RWPE2 (cell line): ENCODE measurements at regions not wholly inside any gene's neighbourhood (a gene's known extent, or its start where the extent isn't known, plus 50 kb on each side); places are given as distances from the start of the nearest gene placed in this dataset.
A peak's percentile ranks its signal among the peaks of the same experiment; 100 is the strongest.
"Not testable (repeated sequence)": the region's sequence is repeated elsewhere in the genome, so short reads cannot be mapped to it uniquely, and the experiment has no call there.

Source experiments
- ATAC-seq: fragments of 200-7000 bp; cut with Tn5 transposase; 3 replicates; pipeline ENCODE4 v1.9.1; 2021; ENCODE audit warnings: low read depth
- DNase-seq: peaks from one replicate; pipeline ENCODE4 v3.0.0-alpha.2; 2020; ENCODE audit warnings: low spot score
- H3K27ac ChIP-seq: fragments of 450-650 bp; 2 replicates; pipeline ENCODE4 v1.5.1; 2017; ENCODE audit warnings: mild to moderate bottlenecking; ENCODE audit not compliant: poor library complexity, severe bottlenecking
- H3K27me3 ChIP-seq: fragments of 250-450 bp; sonication (Bioruptor Pico); 2 replicates; pipeline ENCODE4 v1.5.1; 2021; ENCODE audit warnings: mild to moderate bottlenecking, moderate library complexity; ENCODE audit not compliant: insufficient read depth, poor library complexity, severe bottlenecking
- H3K36me3 ChIP-seq: fragments of 250-450 bp; sonication (Bioruptor Pico); 2 replicates; pipeline ENCODE4 v1.5.1; 2020; ENCODE audit warnings: low read depth, mild to moderate bottlenecking, moderate library complexity
- H3K4me1 ChIP-seq: fragments of 250-450 bp; sonication (Bioruptor Pico); 2 replicates; pipeline ENCODE4 v1.5.1; 2021; ENCODE audit warnings: mild to moderate bottlenecking, moderate library complexity; ENCODE audit not compliant: insufficient read depth, poor library complexity, severe bottlenecking
- H3K4me3 ChIP-seq: fragments of 250-450 bp; sonication (Bioruptor Pico); 2 replicates; pipeline ENCODE4 v1.5.1; 2021; ENCODE audit warnings: mild to moderate bottlenecking, moderate library complexity; ENCODE audit not compliant: severe bottlenecking
- H3K9me3 ChIP-seq: fragments of 250-450 bp; sonication (Bioruptor Pico); 2 replicates; pipeline ENCODE4 v1.5.1; 2021; ENCODE audit warnings: mild to moderate bottlenecking, moderate library complexity; ENCODE audit not compliant: severe bottlenecking

DNA sequence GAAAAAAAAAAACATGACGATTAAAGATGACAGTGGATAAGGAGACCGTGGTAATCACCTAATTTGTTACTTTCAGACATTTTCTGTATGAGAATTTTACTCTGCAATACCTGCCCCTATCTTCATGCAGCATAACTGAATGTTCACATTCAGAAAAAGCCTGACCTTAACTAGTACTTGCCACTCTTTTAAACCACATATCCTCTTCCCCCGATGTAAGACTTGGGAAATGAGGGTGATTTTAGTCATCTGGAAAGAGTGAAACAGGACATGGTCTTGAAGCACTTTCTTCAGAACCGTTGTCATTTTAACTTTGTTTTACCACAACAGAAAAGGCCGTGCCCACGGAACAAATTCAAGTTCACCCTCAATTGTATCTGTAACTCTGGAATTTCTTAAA lies 318.5 kb downstream of the BCL2L11 start:
- DNase-seq, H3K27me3 ChIP-seq, ATAC-seq, H3K4me3 ChIP-seq, H3K9me3 ChIP-seq, H3K27ac ChIP-seq, H3K4me1 ChIP-seq, H3K36me3 ChIP-seq: not testable (repeated sequence)

DNA sequence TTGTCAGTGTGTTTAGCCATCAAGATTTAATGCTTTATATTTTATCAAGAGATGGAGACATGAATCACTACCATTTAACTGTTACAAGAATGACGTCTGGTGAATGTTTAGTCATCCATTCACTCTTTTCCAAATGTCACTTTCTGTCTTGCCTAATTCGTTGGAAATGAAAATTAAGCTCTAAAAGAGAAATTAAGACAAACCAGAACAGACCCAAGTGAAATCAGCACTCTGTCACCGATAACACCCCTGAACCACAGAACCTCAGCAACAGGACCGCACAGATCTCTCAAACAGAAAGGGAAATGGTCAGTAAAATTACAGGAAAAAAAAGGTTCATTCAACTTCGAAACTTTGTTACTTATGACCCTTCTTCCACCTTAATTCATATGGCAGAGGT lies 320.9 kb downstream of the BCL2L11 start:
- 0 out of 3 replicates have a peak, but pooled peaks have one; percentile 26 for ATAC-seq
- not testable (repeated sequence) for H3K36me3 ChIP-seq, H3K27ac ChIP-seq, H3K27me3 ChIP-seq, DNase-seq, H3K4me3 ChIP-seq, H3K9me3 ChIP-seq, H3K4me1 ChIP-seq

DNA sequence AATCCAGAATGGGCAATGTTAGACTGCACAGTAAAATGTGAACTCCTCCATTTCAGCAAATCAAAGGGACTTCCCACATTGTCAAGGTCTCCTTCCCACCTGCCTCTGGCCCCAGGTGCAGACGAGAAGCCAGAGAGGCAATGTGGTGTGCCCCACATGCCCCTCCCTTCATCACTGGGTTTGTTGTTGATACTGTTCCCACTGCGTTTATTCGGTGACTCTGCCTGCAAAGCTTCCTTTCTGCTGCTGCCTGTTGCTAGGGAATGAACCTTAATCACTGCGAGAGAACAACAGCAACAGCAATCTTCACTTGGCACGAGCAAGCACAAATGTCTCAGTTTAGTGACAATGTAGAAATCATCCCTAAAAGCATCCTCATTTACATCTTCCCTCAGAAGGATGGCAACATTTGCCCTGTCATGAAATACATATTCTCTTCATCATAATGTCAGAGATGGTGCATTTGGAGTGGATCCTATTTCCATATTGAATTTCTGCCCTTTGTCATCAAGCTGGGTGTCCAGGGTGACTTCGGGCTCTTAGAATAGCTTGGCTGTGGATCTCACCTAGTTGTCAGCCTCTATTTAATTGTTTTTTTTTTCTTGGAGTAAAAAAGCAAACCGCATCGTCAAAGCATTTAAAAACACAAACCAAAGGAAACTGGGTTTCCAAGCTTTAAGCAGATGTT lies 322.2 kb downstream of the BCL2L11 start:
- H3K9me3 ChIP-seq, ATAC-seq, H3K36me3 ChIP-seq, H3K4me1 ChIP-seq, H3K27me3 ChIP-seq, DNase-seq, H3K27ac ChIP-seq, H3K4me3 ChIP-seq: not testable (repeated sequence)

DNA sequence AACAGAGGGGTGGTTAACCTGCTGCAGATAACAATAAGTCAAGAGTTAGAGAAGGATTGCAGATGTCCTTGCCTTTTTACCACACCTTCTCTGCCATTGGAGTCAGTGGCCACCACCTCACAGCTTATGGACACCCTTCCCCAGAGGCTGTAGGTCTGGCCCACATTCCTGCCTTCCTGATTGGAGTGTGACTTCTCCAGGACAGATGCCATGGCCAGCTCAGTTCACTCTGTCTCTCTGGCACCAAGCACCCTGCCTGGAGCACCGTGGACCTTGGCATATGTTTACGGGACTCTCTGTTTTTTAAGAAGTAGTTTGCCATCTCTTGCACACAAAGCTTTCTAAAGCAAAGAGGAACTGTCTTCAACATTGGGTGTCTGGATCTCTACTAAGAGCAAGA lies 323.8 kb downstream of the BCL2L11 start:
- not testable (repeated sequence) for DNase-seq, H3K27me3 ChIP-seq, H3K27ac ChIP-seq, H3K9me3 ChIP-seq, H3K4me1 ChIP-seq, H3K36me3 ChIP-seq, ATAC-seq, H3K4me3 ChIP-seq

GRCh38 chr2:111445191-111445929 lies 324.6 kb downstream of the BCL2L11 start:
- H3K4me3 ChIP-seq, H3K27me3 ChIP-seq, DNase-seq, H3K4me1 ChIP-seq, ATAC-seq, H3K27ac ChIP-seq, H3K9me3 ChIP-seq, H3K36me3 ChIP-seq: not testable (repeated sequence)

- not testable (repeated sequence) for H3K4me3 ChIP-seq, H3K27ac ChIP-seq, ATAC-seq, H3K27me3 ChIP-seq, H3K4me1 ChIP-seq, DNase-seq, H3K9me3 ChIP-seq, H3K36me3 ChIP-seq
Measured at GRCh38 chr2:111445941-111446340, 325.2 kb downstream of the BCL2L11 start.

GRCh38 chr2:111447482-111447881 lies 326.8 kb downstream of the BCL2L11 start:
- not testable (repeated sequence) for ATAC-seq, H3K27me3 ChIP-seq, H3K4me3 ChIP-seq, H3K36me3 ChIP-seq, H3K4me1 ChIP-seq, DNase-seq, H3K27ac ChIP-seq, H3K9me3 ChIP-seq

DNA sequence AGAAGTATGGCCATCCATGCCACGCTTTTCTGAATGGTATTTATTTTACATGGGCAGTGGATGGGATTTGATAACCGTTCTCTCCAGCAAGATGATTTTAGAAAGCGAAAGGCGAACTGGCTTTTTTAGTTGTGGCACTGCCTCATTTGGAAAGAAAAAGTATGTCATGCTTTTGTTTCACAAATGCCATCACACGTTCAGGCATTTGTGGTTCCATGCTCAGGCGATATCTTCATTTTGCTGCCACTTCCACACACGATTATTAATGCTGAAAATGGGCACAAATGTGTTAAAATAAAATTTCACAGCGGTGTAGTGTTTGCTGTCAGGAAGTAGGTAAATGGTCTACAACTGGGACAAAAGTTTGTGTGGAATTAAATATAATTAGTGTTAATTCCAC lies 328.1 kb downstream of the BCL2L11 start:
- DNase-seq, H3K9me3 ChIP-seq, H3K36me3 ChIP-seq, H3K4me3 ChIP-seq, ATAC-seq, H3K27me3 ChIP-seq, H3K27ac ChIP-seq, H3K4me1 ChIP-seq: not testable (repeated sequence)

GRCh38 chr2:111450526-111450925 lies 329.8 kb downstream of the BCL2L11 start:
- not testable (repeated sequence) for H3K36me3 ChIP-seq, ATAC-seq, H3K4me3 ChIP-seq, H3K27me3 ChIP-seq, H3K9me3 ChIP-seq, H3K27ac ChIP-seq, DNase-seq, H3K4me1 ChIP-seq

DNA sequence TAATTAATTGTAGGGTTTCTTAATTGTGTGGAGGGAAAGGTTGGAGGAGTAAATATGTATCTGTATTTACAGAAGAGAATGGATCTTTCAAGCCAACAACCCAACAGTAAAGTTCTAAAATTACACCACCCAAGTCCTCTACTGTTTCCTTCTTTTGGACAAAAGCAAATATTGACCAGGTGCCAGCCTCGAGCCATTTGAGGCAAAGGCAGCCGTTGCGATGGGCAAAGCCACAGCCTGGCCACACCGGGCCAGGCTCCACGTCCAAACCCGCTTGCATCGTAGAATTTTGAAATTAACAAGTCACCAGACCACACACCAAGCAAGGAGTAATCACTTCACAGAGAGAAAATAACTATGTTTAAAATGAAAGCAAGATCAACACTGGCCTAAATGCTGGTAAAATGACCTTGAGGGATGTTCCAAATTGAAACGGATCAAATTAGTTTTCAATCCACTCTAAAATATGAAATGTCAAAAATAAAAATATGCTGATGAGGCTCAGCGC lies 331.0 kb downstream of the BCL2L11 start:
- DNase-seq, H3K4me3 ChIP-seq, H3K36me3 ChIP-seq, H3K9me3 ChIP-seq, H3K4me1 ChIP-seq, H3K27ac ChIP-seq, ATAC-seq, H3K27me3 ChIP-seq: not testable (repeated sequence)

DNA sequence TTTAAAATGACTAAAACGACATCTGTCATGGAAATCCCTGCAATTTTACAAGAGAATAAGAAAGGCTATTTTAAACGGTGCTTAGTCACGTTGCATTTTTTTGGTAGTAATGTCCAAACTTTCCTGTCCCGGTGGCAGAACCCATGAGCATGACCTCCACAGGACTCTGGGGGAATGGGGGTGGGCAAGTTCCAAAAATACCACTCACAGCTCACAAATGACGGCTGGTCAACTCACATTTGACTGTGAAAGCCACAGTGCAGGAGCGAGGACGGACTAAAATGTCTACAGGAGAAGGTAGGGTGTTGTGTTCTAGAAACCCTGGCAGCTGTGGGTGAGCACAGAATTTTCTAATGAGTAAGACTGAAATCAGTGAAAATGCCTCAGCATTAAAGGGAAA lies 331.5 kb downstream of the BCL2L11 start:
- not testable (repeated sequence) for H3K9me3 ChIP-seq, DNase-seq, H3K27me3 ChIP-seq, H3K4me3 ChIP-seq, H3K4me1 ChIP-seq, H3K27ac ChIP-seq, H3K36me3 ChIP-seq, ATAC-seq
